Panc1 (cell line): ENCODE measurements at regions not wholly inside any gene's neighbourhood (a gene's known extent, or its start where the extent isn't known, plus 50 kb on each side); places are given as distances from the start of the nearest gene placed in this dataset.

Experiments
- CTCF ChIP-seq: fragments of 450-650 bp; IDR thresholded peaks from 2 replicates; pipeline ENCODE4 v1.5.1; 2017; ENCODE audit warnings: mild to moderate bottlenecking
- POLR2AphosphoS5 ChIP-seq: IDR thresholded peaks from 2 replicates; pipeline ENCODE4 v1.6.1; 2012; ENCODE audit warnings: mild to moderate bottlenecking, low read depth, low read length, moderate library complexity
- REST ChIP-seq, 2 experiments: IDR thresholded peaks; 2 replicates each; pipeline ENCODE4 v1.6.1; 2011 to 2012; ENCODE audit warnings: low read depth in 2 of 2, control low read depth in 1 of 2, low read length in 1 of 2, mild to moderate bottlenecking in 1 of 2, moderate library complexity in 1 of 2; ENCODE audit not compliant: insufficient read depth in 1 of 2
- SIN3A ChIP-seq: IDR thresholded peaks from 2 replicates; pipeline ENCODE4 v1.6.1; 2012; ENCODE audit warnings: low read depth, mild to moderate bottlenecking, low read length, moderate library complexity, borderline replicate concordance; ENCODE audit not compliant: insufficient read depth

DNA sequence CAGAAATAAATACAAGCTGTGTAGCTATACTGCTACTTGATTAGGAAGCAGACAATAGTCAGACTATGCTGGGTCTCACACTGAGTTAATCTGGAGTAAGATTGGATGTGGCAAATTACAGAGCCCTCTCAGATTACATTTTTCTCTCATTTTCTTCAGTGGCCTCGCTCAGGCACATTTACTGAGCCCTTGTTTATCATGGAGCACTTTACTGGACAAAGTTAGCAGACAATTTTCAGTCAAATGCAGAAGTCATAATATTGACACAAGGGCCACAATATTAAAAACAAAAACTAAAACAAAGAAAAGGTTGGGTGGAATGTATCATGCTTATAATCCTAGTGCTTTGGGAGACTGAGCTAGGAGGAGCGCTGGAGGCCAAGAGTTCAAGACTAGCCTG is 95.0 kb upstream of the MAP3K7 start:
- TF ChIP-seq CTCF (no peak), REST (IDR thresholded peaks at IDR 0.05; ENCODE audit: insufficient read depth in 1 of 2, low read depth in 2 of 2, low read length in 1 of 2) (no peak), SIN3A (no peak), POLR2AphosphoS5 (no peak)
